Neural progenitor cell (in vitro differentiated cells): ENCODE measurements at regions not wholly inside any gene's neighbourhood (a gene's known extent, or its start where the extent isn't known, plus 50 kb on each side); places are given as distances from the start of the nearest gene placed in this dataset.

Experiments used
- DNase-seq: peaks from one replicate; pipeline ENCODE4 v3.0.0-alpha.2; 2016; ENCODE audit warnings: low spot score
- H2AFZ ChIP-seq: fragments of 200-600 bp; sonication (generic); replicated peaks from 2 replicates; pipeline ENCODE4 v1.6.1; 2016; ENCODE audit warnings: antibody characterized with exemption
- H3F3A ChIP-seq: fragments of 200-600 bp; sonication (generic); 2 replicates; pipeline ENCODE4 v1.6.1; 2016; ENCODE audit warnings: antibody characterized with exemption, low read depth
- H3K27ac ChIP-seq: fragments of 200-600 bp; sonication (generic); 2 replicates; pipeline ENCODE4 v1.5.1; 2016; ENCODE audit warnings: mild to moderate bottlenecking
- H3K27me3 ChIP-seq: fragments of 200-600 bp; sonication (generic); 2 replicates; pipeline ENCODE4 v1.6.1; 2016; ENCODE audit warnings: mild to moderate bottlenecking, moderate library complexity
- H3K36me3 ChIP-seq: fragments of 200-600 bp; sonication (generic); 2 replicates; pipeline ENCODE4 v1.5.1; 2016
- H3K4me1 ChIP-seq: fragments of 200-600 bp; sonication (generic); 2 replicates; pipeline ENCODE4 v1.6.1; 2016; ENCODE audit warnings: mixed run types
- H3K4me2 ChIP-seq: fragments of 200-600 bp; sonication (generic); 2 replicates; pipeline ENCODE4 v1.6.1; 2016
- H3K4me3 ChIP-seq: fragments of 200-600 bp; sonication (generic); 2 replicates; pipeline ENCODE4 v1.5.1; 2016
- H3K79me2 ChIP-seq: fragments of 200-600 bp; sonication (generic); 2 replicates; pipeline ENCODE4 v1.6.1; 2016; ENCODE audit warnings: low read depth
- H3K9ac ChIP-seq: fragments of 200-600 bp; sonication (generic); 2 replicates; pipeline ENCODE4 v1.6.1; 2016
- H3K9me3 ChIP-seq: fragments of 200-600 bp; sonication (generic); 2 replicates; pipeline ENCODE4 v1.5.1; 2016; ENCODE audit warnings: low read depth
- H4K20me1 ChIP-seq: fragments of 200-600 bp; sonication (generic); 2 replicates; pipeline ENCODE4 v1.6.1; 2016; ENCODE audit warnings: low read depth
- H3K27ac Mint-ChIP-seq: 3 replicates; pipeline ENCODE4 v1.8.0; 2021; ENCODE audit warnings: mixed read lengths
- H3K27me3 Mint-ChIP-seq: 2 replicates; pipeline ENCODE4 v1.8.0; 2022; ENCODE audit warnings: low read depth, mild to moderate bottlenecking, inconsistent platforms, moderate library complexity, mixed read lengths; ENCODE audit not compliant: insufficient read depth
- H3K36me3 Mint-ChIP-seq: 3 replicates; pipeline ENCODE4 v1.8.0; 2021; ENCODE audit warnings: mixed read lengths
- H3K4me1 Mint-ChIP-seq: 3 replicates; pipeline ENCODE4 v1.8.0; 2021; ENCODE audit warnings: mixed read lengths
- H3K4me3 Mint-ChIP-seq: 3 replicates; pipeline ENCODE4 v1.8.0; 2021; ENCODE audit warnings: mild to moderate bottlenecking, moderate library complexity, mixed read lengths
- H3K9me3 Mint-ChIP-seq: 3 replicates; pipeline ENCODE4 v1.8.0; 2020; ENCODE audit warnings: mixed read lengths
- CTCF ChIP-seq: fragments of 200-600 bp; sonication (generic); IDR thresholded peaks from 2 replicates; pipeline ENCODE4 v1.5.1; 2017; ENCODE audit warnings: antibody characterized with exemption, mild to moderate bottlenecking
- EZH2 ChIP-seq: fragments of 200-600 bp; sonication (generic); IDR thresholded peaks from 2 replicates; pipeline ENCODE4 v1.6.1; 2017; ENCODE audit warnings: antibody characterized with exemption, mild to moderate bottlenecking, moderate library complexity
- EZH2phosphoT487 ChIP-seq: fragments of 200-600 bp; sonication (generic); IDR thresholded peaks from 2 replicates; pipeline ENCODE4 v1.6.1; 2017; ENCODE audit warnings: antibody characterized with exemption

GRCh38 chr2:61759005-61759404 is 94.9 kb downstream of the FAM161A start:
- Histone ChIP-seq H4K20me1 (no peaks in the 10 kb centered on the region), H3K4me2 (no peak overlapping the region), H3K36me3 (no peaks in the 10 kb centered on the region), H3K27me3 (no peaks in the 10 kb centered on the region), H3K4me3 (no peak overlapping the region), H3F3A (peaks cover 9% of the 10 kb centered on the region), H3K4me1 (no peaks in the 10 kb centered on the region), H3K79me2 (peaks cover 10% of the 10 kb centered on the region), H3K9me3 (no peaks in the 10 kb centered on the region), H3K27ac (no peak overlapping the region), H2AFZ (no peak overlapping the region), H3K9ac (no peak overlapping the region)
- no peak overlapping the region for H3K4me3 Mint-ChIP-seq
- peaks cover 3% of the 10 kb centered on the region for H3K27me3 Mint-ChIP-seq
- peaks cover 4% of the 10 kb centered on the region for H3K4me1 Mint-ChIP-seq
- peaks cover 2% of the 10 kb centered on the region for H3K36me3 Mint-ChIP-seq
- peaks cover 4% of the 10 kb centered on the region for H3K9me3 Mint-ChIP-seq
- TF ChIP-seq EZH2 (no peak), EZH2phosphoT487 (no peak), CTCF (no peak)
- DNase-seq, result no peak
- no peak overlapping the region for H3K27ac Mint-ChIP-seq

GRCh38 chr2:61758159-61758558 is 95.7 kb downstream of the FAM161A start:
- Histone ChIP-seq H3K4me2 (no peak overlapping the region), H2AFZ (no peak overlapping the region), H3K27me3 (no peaks in the 10 kb centered on the region), H3F3A (peaks cover under 1% of the 10 kb centered on the region), H3K9me3 (no peaks in the 10 kb centered on the region), H3K9ac (no peak overlapping the region), H3K4me3 (no peak overlapping the region), H3K27ac (no peak overlapping the region), H3K4me1 (no peaks in the 10 kb centered on the region), H4K20me1 (no peaks in the 10 kb centered on the region), H3K79me2 (peaks cover 5% of the 10 kb centered on the region), H3K36me3 (no peaks in the 10 kb centered on the region)
- H3K4me3 Mint-ChIP-seq, result no peak overlapping the region
- H3K27me3 Mint-ChIP-seq, result no peaks in the 10 kb centered on the region
- no peak for TF ChIP-seq EZH2
- TF ChIP-seq CTCF, result no peak
- no peak for TF ChIP-seq EZH2phosphoT487
- H3K9me3 Mint-ChIP-seq, result peaks cover 4% of the 10 kb centered on the region
- peaks cover 2% of the 10 kb centered on the region for H3K36me3 Mint-ChIP-seq
- peaks cover 3% of the 10 kb centered on the region for H3K4me1 Mint-ChIP-seq
- DNase-seq, result no peak
- no peak overlapping the region for H3K27ac Mint-ChIP-seq

- H3K4me3 ChIP-seq, result no peak overlapping the region
- H3K27ac Mint-ChIP-seq, result no peak overlapping the region
- H3K36me3 Mint-ChIP-seq, result no peaks in the 10 kb centered on the region
- TF ChIP-seq EZH2phosphoT487 (no peak), EZH2 (no peak), CTCF (no peak)
- H3K36me3 ChIP-seq, result no peaks in the 10 kb centered on the region
- H3K27me3 ChIP-seq, result no peaks in the 10 kb centered on the region
- H3F3A ChIP-seq, result no peaks in the 10 kb centered on the region
- DNase-seq, result no peak
- no peaks in the 10 kb centered on the region for H3K79me2 ChIP-seq
- H3K27me3 Mint-ChIP-seq, result no peaks in the 10 kb centered on the region
- H3K9me3 Mint-ChIP-seq, result peaks cover 4% of the 10 kb centered on the region
- no peak overlapping the region for H3K9ac ChIP-seq
- H3K4me1 ChIP-seq, result no peaks in the 10 kb centered on the region
- H3K4me2 ChIP-seq, result no peak overlapping the region
- H2AFZ ChIP-seq, result no peak overlapping the region
- H3K4me3 Mint-ChIP-seq, result no peak overlapping the region
- H3K9me3 ChIP-seq, result no peaks in the 10 kb centered on the region
- H3K4me1 Mint-ChIP-seq, result no peaks in the 10 kb centered on the region
- no peaks in the 10 kb centered on the region for H4K20me1 ChIP-seq
- H3K27ac ChIP-seq, result no peak overlapping the region
Measured at GRCh38 chr2:61753512-61753911, 100.3 kb downstream of the FAM161A start.

- H3K27ac Mint-ChIP-seq, result no peak overlapping the region
Measured at GRCh38 chr2:61750624-61751023, 103.2 kb downstream of the FAM161A start.

More at GRCh38 chr2:61750624-61751023, 103.2 kb downstream of the FAM161A start:
- Histone ChIP-seq H3K4me3 (no peak overlapping the region), H3K27ac (no peak overlapping the region), H3K9ac (no peak overlapping the region), H2AFZ (no peak overlapping the region), H3K79me2 (no peaks in the 10 kb centered on the region), H3F3A (no peaks in the 10 kb centered on the region), H3K27me3 (no peaks in the 10 kb centered on the region), H3K36me3 (no peaks in the 10 kb centered on the region), H3K4me2 (no peak overlapping the region), H3K4me1 (no peaks in the 10 kb centered on the region), H4K20me1 (no peaks in the 10 kb centered on the region), H3K9me3 (no peaks in the 10 kb centered on the region)
- Mint-ChIP-seq H3K9me3 (peaks cover 2% of the 10 kb centered on the region), H3K4me1 (no peaks in the 10 kb centered on the region), H3K36me3 (no peaks in the 10 kb centered on the region), H3K27me3 (no peaks in the 10 kb centered on the region), H3K4me3 (no peak overlapping the region)
- TF ChIP-seq EZH2phosphoT487 (no peak), EZH2 (no peak), CTCF (no peak)
- no peak for DNase-seq
